Heart left ventricle (tissue), 16 donors: ENCODE measurements at regions not wholly inside any gene's neighbourhood (a gene's known extent, or its start where the extent isn't known, plus 50 kb on each side); places are given as distances from the start of the nearest gene placed in this dataset.

ENCODE experiments used
- ATAC-seq, 4 donors: fragments of 200-7000 bp; cut with Tn5 transposase; one replicate each; pipeline ENCODE4 v1.9.1; 2020 to 2022; ENCODE audit warnings: moderate library complexity in 4 of 4, mild to moderate bottlenecking in 3 of 4, moderate number of reproducible peaks in 1 of 4
- DNase-seq, 5 donors: peaks; one replicate each; pipeline ENCODE4 v3.0.0-alpha.2; 2020
- H3K27ac ChIP-seq, 12 donors: fragments of 200-600 bp; sonication (generic) in 4 of 12; one replicate each; pipeline versions ENCODE4 v1.5.0 to v1.8.0; 2016 to 2022; ENCODE audit warnings: mild to moderate bottlenecking in 2 of 12
- H3K27me3 ChIP-seq, 9 donors: fragments of 200-600 bp; sonication (generic) in 2 of 9; one replicate each; pipeline versions ENCODE4 v1.5.1 to v1.8.0; 2016 to 2022; ENCODE audit warnings: mild to moderate bottlenecking in 3 of 9
- H3K36me3 ChIP-seq, 9 donors: fragments of 200-600 bp; sonication (generic) in 2 of 9; one replicate each; pipeline versions ENCODE4 v1.5.0 to v1.8.0; 2018 to 2022; ENCODE audit warnings: mild to moderate bottlenecking in 2 of 9
- H3K4me1 ChIP-seq, 12 donors: fragments of 200-600 bp; sonication (generic) in 4 of 12; one replicate each; pipeline versions ENCODE4 v1.5.0 to v1.8.0; 2016 to 2022; ENCODE audit warnings: mild to moderate bottlenecking in 3 of 12
- H3K4me3 ChIP-seq, 12 donors: fragments of 200-600 bp; sonication (generic) in 4 of 12; one replicate each; pipeline versions ENCODE4 v1.5.0 to v1.8.0; 2017 to 2022; ENCODE audit warnings: mild to moderate bottlenecking in 9 of 12, moderate library complexity in 4 of 12
- H3K9me3 ChIP-seq, 12 donors: fragments of 200-600 bp; sonication (generic) in 4 of 12; one replicate each; pipeline versions ENCODE4 v1.5.0 to v1.8.0; 2016 to 2022; ENCODE audit warnings: mild to moderate bottlenecking in 1 of 12
- CTCF ChIP-seq, 12 donors: fragments of 200-600 bp; sonication (generic) in 4 of 12; IDR thresholded peaks; one replicate each; pipeline versions ENCODE4 v1.5.0 to v1.8.0; 2018 to 2022; ENCODE audit warnings: antibody characterized with exemption in 12 of 12, mild to moderate bottlenecking in 5 of 12
- POLR2A ChIP-seq, 2 donors: fragments of 450-650 bp; IDR thresholded peaks; one replicate each; pipeline ENCODE4 v1.6.1; 2017; ENCODE audit warnings: antibody characterized with exemption in 2 of 2, mild to moderate bottlenecking in 2 of 2, moderate library complexity in 2 of 2
- WGBS, 4 donors: extraction: QIAGEN DNeasy Blood & Tissue Kit in 2 of 4; methylation state at CpG; one replicate each; pipeline versions ENCODE4 v1.1.5 to v1.1.7; 2013 to 2018; 5-methylcytosine and 5-hydroxymethylcytosine counted together
- intact Hi-C, 10 donors: fragments of 100-400 bp; cut with DNase I; formaldehyde crosslinking; loops; one replicate each; pipeline versions ENCODE4 v1.11.1 to v1.14.2; 2022
- donor health status: ischemic (EF 13 %, LVEDD 7.1; RV severe dilation, severe dysfunction).
- donor health status: healthy with polysubstance abuse.
- donor health status: DM: no; HTN: yes; CAD: no.
- donor health status: DM: no; HTN: no; CAD: no.
- donor health status: ischemic (EF 25% LVEDD 6.9; RV normal size, moderate dysfunction).
- donor health status: ischemic (EF 25% LVEDD 5.7; RV mildly dilated, moderate dysfunction).
- donor health status: healthy.
- donor health status: DM: yes; HTN: yes; CAD: no.
- donor health status: ischemic (EF 35%, LVEDD 5.7; RV mildly dilated, moderate dysfunction).
- donor health status: nonischemic (EF 11% LVEDD 7.7; RV severe dilation, severe dysfunction).
- donor health status: DM: yes; HTN: yes; CAD: no.
- donor health status: PGD.
- donor health status: ischemic (EF 29% LVEDD 5.4; RV normal size, mild dysfunction).
- donor health status: nonischemic (EF 23%, LVEDD 6.1; RV moderate dilation, normal function).

GRCh38 chr12:24407884-24408283 lies 458.4 kb upstream of the SOX5 start:
- 75 to 87% (median 81%) methylated on average over 7 of the region's 7 CpGs for WGBS, 4 donors
- H3K4me3 ChIP-seq, result no peak overlapping the region
- DNase-seq (no peak), ATAC-seq (no peak)
- H3K4me1 ChIP-seq, result no peaks in the 10 kb centered on the region
- no peak for TF ChIP-seq CTCF (IDR thresholded peaks at IDR 0.05)
- TF ChIP-seq POLR2A (IDR thresholded peaks at IDR 0.05), result no peak
- H3K27me3 ChIP-seq, result no peaks in the 10 kb centered on the region
- peaks cover 0 to 4% (median 0%) of the 10 kb centered on the region in 12 donors for H3K9me3 ChIP-seq
- no peak overlapping the region for H3K27ac ChIP-seq
- no peaks in the 10 kb centered on the region for H3K36me3 ChIP-seq
- intact Hi-C loops, result no loop called here

- TF ChIP-seq CTCF (IDR thresholded peaks at IDR 0.05), result no peak
- no peak for TF ChIP-seq POLR2A (IDR thresholded peaks at IDR 0.05)
- no peak for DNase-seq
- intact Hi-C loops, result no loop called here
- no peaks in the 10 kb centered on the region for H3K36me3 ChIP-seq
- no peak overlapping the region for H3K27ac ChIP-seq
- no peaks in the 10 kb centered on the region for H3K4me1 ChIP-seq
- WGBS, 4 donors, result 88 to 92% (median 91%) methylated on average over 6 of the region's 6 CpGs
- no peak overlapping the region for H3K4me3 ChIP-seq
- peaks cover 0 to 4% (median 0%) of the 10 kb centered on the region in 12 donors for H3K9me3 ChIP-seq
- ATAC-seq, result no peak
- no peaks in the 10 kb centered on the region for H3K27me3 ChIP-seq
These were observed 454.8 kb upstream of the SOX5 start for GRCh38 chr12:24404086-24404815.

GRCh38 chr12:24400533-24400932 lies 451.1 kb upstream of the SOX5 start:
- TF ChIP-seq POLR2A (IDR thresholded peaks at IDR 0.05) (no peak), CTCF (IDR thresholded peaks at IDR 0.05) (no peak)
- no peaks in the 10 kb centered on the region for H3K36me3 ChIP-seq
- H3K27ac ChIP-seq, result no peak overlapping the region
- no peaks in the 10 kb centered on the region for H3K27me3 ChIP-seq
- H3K4me3 ChIP-seq, result no peak overlapping the region
- DNase-seq (no peak), ATAC-seq (no peak)
- intact Hi-C loops, result no loop called here
- no peaks in the 10 kb centered on the region for H3K9me3 ChIP-seq
- peaks cover 0 to 9% (median 0%) of the 10 kb centered on the region in 12 donors for H3K4me1 ChIP-seq
- WGBS, 4 donors, result 55 to 59% (median 58%) methylated on average over 1 of the region's 1 CpG

- peaks cover 0 to 9% (median 0%) of the 10 kb centered on the region in 12 donors for H3K4me1 ChIP-seq
- no peak overlapping the region for H3K4me3 ChIP-seq
- TF ChIP-seq POLR2A (IDR thresholded peaks at IDR 0.05) (no peak), CTCF (IDR thresholded peaks at IDR 0.05) (no peak)
- ATAC-seq, result no peak
- no peak overlapping the region for H3K27ac ChIP-seq
- H3K36me3 ChIP-seq, result no peaks in the 10 kb centered on the region
- H3K27me3 ChIP-seq, result no peaks in the 10 kb centered on the region
- intact Hi-C loops, result no loop called here
- 72 to 88% (median 82%) methylated on average over 4 of the region's 4 CpGs for WGBS, 4 donors
- no peaks in the 10 kb centered on the region for H3K9me3 ChIP-seq
- no peak for DNase-seq
These were observed 449.1 kb upstream of the SOX5 start for GRCh38 chr12:24398605-24399004.
